22Rv1 (cell line): ENCODE measurements at regions not wholly inside any gene's neighbourhood (a gene's known extent, or its start where the extent isn't known, plus 50 kb on each side); places are given as distances from the start of the nearest gene placed in this dataset.

Source experiments
- CTCF ChIP-seq: fragments of 450-650 bp; IDR thresholded peaks from 2 replicates; pipeline ENCODE4 v1.5.1; 2017; ENCODE audit warnings: mild to moderate bottlenecking
- ZFX ChIP-seq: fragments of 450-650 bp; IDR thresholded peaks from 2 replicates; pipeline ENCODE4 v1.6.1; 2017; ENCODE audit warnings: antibody characterized with exemption, borderline replicate concordance

GRCh38 chr20:11979306-11979990 lies 61.8 kb downstream of the BTBD3 start:
- TF ChIP-seq CTCF (no peak), ZFX (no peak)
